Fibroblast of lung (primary cell): ENCODE measurements at regions not wholly inside any gene's neighbourhood (a gene's known extent, or its start where the extent isn't known, plus 50 kb on each side); places are given as distances from the start of the nearest gene placed in this dataset.
A peak's percentile ranks its signal among the peaks of the same experiment; 100 is the strongest.

Experiments used
- DNase-seq, 2 donors: peaks; one replicate each; pipeline versions ENCODE4 v3.0.0 to v3.0.0-alpha.2; 2010; ENCODE audit warnings: low read depth in 2 of 2
- H2AFZ ChIP-seq: 2 replicates; pipeline ENCODE4 v1.5.1; 2012; ENCODE audit warnings: low read length, control low read depth, inconsistent platforms
- H3K27ac ChIP-seq: 2 replicates; pipeline ENCODE4 v1.5.1; 2011; ENCODE audit warnings: low read length, control low read depth; ENCODE audit not compliant: insufficient read depth
- H3K27me3 ChIP-seq: 2 replicates; pipeline ENCODE4 v1.5.1; 2011; ENCODE audit warnings: mild to moderate bottlenecking, low read length; ENCODE audit not compliant: control insufficient read depth, insufficient read depth
- H3K36me3 ChIP-seq: 2 replicates; pipeline ENCODE4 v1.5.1; 2011; ENCODE audit warnings: low read length; ENCODE audit not compliant: control insufficient read depth, insufficient read depth
- H3K4me1 ChIP-seq: 2 replicates; pipeline ENCODE4 v1.5.1; 2011; ENCODE audit warnings: low read length; ENCODE audit not compliant: control insufficient read depth, insufficient read depth; ENCODE audit errors: extremely low read depth
- H3K4me2 ChIP-seq: 2 replicates; pipeline ENCODE4 v1.5.1; 2011; ENCODE audit warnings: low read length, control low read depth; ENCODE audit not compliant: insufficient read depth; ENCODE audit errors: extremely low read depth
- H3K4me3 ChIP-seq, 4 experiments: fragments of 200-600 bp in 1 of 4; sonication (generic) in 1 of 4; replicated peaks in 1 of 4; 2 replicates each; pipeline ENCODE4 v1.5.1; 2011 to 2016; ENCODE audit warnings: low read length in 4 of 4, low read depth in 3 of 4, mild to moderate bottlenecking in 3 of 4, control low read depth in 2 of 4, inconsistent platforms in 1 of 4, mixed read lengths in 1 of 4; ENCODE audit not compliant: insufficient read depth in 1 of 4; ENCODE audit errors: control extremely low read depth in 1 of 4
- H3K79me2 ChIP-seq: 2 replicates; pipeline ENCODE4 v1.5.1; 2012; ENCODE audit warnings: mild to moderate bottlenecking, low read length, inconsistent platforms; ENCODE audit not compliant: control insufficient read depth, insufficient read depth
- H3K9ac ChIP-seq: 2 replicates; pipeline ENCODE4 v1.5.1; 2011; ENCODE audit warnings: mild to moderate bottlenecking, low read length, control low read depth; ENCODE audit not compliant: insufficient read depth
- H3K9me3 ChIP-seq: 2 replicates; pipeline ENCODE4 v1.5.1; 2012; ENCODE audit warnings: low read depth, low read length; ENCODE audit not compliant: control insufficient read depth, insufficient read depth
- H4K20me1 ChIP-seq: 2 replicates; pipeline ENCODE4 v1.5.1; 2011; ENCODE audit warnings: low read length; ENCODE audit not compliant: control insufficient read depth, insufficient read depth; ENCODE audit errors: extremely low read depth
- EZH2 ChIP-seq: IDR thresholded peaks from 2 replicates; pipeline ENCODE4 v1.5.1; 2012; ENCODE audit warnings: low read length, control low read depth, mild to moderate bottlenecking; ENCODE audit errors: missing control alignments
- TF ChIP-seq, protein P1 (sequence below), 2 donors: IDR thresholded peaks in 1 of 2; conservative IDR thresholded peaks in 1 of 2; 1 replicate in 1 of 2; 2 replicates in 1 of 2; pipeline ENCODE4 v1.5.1; 2011 to 2012; ENCODE audit warnings: low read length in 2 of 2, control low read depth in 1 of 2, inconsistent platforms in 1 of 2, low read depth in 1 of 2, mild to moderate bottlenecking in 1 of 2

DNA sequence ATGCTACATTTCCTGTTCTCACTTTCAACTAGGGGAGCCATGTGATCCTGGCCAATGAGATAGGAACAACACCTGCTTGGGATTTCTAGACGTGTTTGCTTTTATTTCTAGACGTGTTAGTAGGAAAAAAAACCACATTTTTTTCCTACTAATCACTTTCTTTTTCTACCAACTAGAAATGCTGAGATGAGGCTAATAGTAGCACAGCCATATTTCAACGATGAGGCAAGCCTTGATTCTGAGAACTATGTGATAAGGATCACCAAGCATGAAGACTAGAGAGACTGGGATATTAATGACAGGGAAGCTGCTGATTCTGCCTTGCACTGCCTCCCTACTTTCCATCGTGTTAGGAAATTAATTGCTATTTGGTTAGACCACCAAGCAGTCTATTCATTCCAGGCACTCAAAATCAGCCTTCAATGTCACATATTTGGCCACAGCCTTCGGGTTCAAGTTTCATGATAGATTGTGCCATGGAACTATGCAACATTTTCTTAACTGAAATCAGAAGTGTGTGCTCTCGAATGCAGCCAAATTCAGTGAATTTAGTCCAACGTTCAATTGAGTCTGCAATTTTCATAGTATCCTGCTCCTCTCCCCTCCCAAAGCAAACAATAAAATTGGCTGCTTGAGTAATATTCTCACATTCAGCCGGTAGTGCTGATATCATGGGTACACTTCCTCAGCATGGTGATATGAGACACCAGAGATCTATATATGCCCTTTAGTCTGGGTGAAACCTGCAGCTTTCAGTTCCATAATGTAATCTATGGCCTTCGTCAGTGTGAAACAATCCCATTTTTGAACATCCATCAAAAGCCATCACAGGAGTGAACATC lies 98.1 kb downstream of the GPR37 start:
- no peak for TF ChIP-seq EZH2
- TF ChIP-seq, protein P1, sequence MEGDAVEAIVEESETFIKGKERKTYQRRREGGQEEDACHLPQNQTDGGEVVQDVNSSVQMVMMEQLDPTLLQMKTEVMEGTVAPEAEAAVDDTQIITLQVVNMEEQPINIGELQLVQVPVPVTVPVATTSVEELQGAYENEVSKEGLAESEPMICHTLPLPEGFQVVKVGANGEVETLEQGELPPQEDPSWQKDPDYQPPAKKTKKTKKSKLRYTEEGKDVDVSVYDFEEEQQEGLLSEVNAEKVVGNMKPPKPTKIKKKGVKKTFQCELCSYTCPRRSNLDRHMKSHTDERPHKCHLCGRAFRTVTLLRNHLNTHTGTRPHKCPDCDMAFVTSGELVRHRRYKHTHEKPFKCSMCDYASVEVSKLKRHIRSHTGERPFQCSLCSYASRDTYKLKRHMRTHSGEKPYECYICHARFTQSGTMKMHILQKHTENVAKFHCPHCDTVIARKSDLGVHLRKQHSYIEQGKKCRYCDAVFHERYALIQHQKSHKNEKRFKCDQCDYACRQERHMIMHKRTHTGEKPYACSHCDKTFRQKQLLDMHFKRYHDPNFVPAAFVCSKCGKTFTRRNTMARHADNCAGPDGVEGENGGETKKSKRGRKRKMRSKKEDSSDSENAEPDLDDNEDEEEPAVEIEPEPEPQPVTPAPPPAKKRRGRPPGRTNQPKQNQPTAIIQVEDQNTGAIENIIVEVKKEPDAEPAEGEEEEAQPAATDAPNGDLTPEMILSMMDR (conservative IDR thresholded peaks at IDR 0.05 in 1 of 2, IDR thresholded peaks at IDR 0.05 in 1 of 2; ENCODE audit: low read depth in 1 of 2, low read length in 2 of 2): no peak
- peak; percentile 27 to 32 for DNase-seq
- H3K4me2 ChIP-seq: no peak overlapping the region

DNA sequence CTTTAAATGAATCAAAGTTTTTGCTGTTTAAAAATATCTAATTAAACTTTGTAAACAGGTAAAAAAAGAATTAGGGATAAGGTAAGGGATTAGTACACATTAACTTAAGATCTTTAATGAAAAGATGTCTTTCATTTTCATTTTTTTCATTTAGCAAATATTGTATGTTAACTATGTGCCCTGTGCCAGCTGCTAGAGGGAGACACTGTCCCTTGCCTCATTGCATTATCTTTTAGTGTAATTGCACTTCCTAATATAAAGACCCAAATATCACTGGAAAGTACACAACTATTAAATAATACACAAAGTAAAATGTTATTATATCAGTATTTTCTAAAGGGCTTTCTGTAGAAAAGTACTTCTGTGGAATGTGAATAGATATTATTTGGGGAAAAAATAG lies 102.7 kb downstream of the GPR37 start:
- H3K4me1 ChIP-seq: no peaks in the 10 kb centered on the region
- H3K36me3 ChIP-seq: no peaks in the 10 kb centered on the region
- TF ChIP-seq EZH2: no peak
- TF ChIP-seq, protein P1 (conservative IDR thresholded peaks at IDR 0.05 in 1 of 2, IDR thresholded peaks at IDR 0.05 in 1 of 2; ENCODE audit: low read depth in 1 of 2, low read length in 2 of 2): peak in 1 of 2 donors; percentile 45

More for the DNA sequence above, 98.1 kb downstream of the GPR37 start:
- H3K27ac ChIP-seq: no peak overlapping the region
- no peaks in the 10 kb centered on the region for H3K79me2 ChIP-seq
- H3K4me1 ChIP-seq: no peaks in the 10 kb centered on the region
- H3K27me3 ChIP-seq: no peaks in the 10 kb centered on the region
- H3K36me3 ChIP-seq: no peaks in the 10 kb centered on the region
- H2AFZ ChIP-seq: no peak overlapping the region
- H3K9ac ChIP-seq: no peak overlapping the region
- no peak overlapping the region for H3K4me3 ChIP-seq
- H3K9me3 ChIP-seq: no peaks in the 10 kb centered on the region
- no peaks in the 10 kb centered on the region for H4K20me1 ChIP-seq

DNA sequence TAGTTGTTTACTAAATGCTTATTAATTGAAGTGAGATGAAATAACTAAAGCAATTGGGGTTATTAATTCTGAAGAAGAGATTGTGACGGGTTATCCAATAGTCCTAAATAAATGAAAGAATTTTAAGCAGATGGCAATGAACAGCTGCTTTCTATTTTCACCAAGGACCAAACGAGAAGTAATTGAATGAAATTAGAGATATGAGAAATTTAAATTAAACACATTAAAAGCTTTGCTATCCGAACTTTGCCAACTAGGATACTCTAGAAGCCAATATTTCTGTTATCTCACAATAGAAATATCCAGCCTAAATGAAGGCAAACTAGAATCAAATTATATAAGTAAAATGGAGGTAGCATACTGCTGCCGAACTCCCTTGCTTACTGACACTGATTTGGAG lies 103.2 kb downstream of the GPR37 start:
- Histone ChIP-seq H3K27me3 (no peaks in the 10 kb centered on the region), H3K4me3 (peak overlapping the region in 1 of 4 experiments; percentile 45), H3K27ac (no peak overlapping the region), H3K9ac (no peak overlapping the region), H3K4me1 (no peaks in the 10 kb centered on the region), H3K9me3 (no peaks in the 10 kb centered on the region), H3K36me3 (no peaks in the 10 kb centered on the region), H2AFZ (no peak overlapping the region), H3K79me2 (no peaks in the 10 kb centered on the region), H3K4me2 (no peak overlapping the region), H4K20me1 (no peaks in the 10 kb centered on the region)
- no peak for TF ChIP-seq EZH2
- TF ChIP-seq, protein P1 (conservative IDR thresholded peaks at IDR 0.05 in 1 of 2, IDR thresholded peaks at IDR 0.05 in 1 of 2; ENCODE audit: low read depth in 1 of 2, low read length in 2 of 2): no peak
- no peak for DNase-seq

More for the DNA sequence above, 102.7 kb downstream of the GPR37 start:
- Histone ChIP-seq H3K27me3 (no peaks in the 10 kb centered on the region), H3K79me2 (no peaks in the 10 kb centered on the region), H3K4me2 (no peak overlapping the region), H3K9ac (no peak overlapping the region), H2AFZ (no peak overlapping the region), H3K9me3 (no peaks in the 10 kb centered on the region), H3K27ac (no peak overlapping the region), H4K20me1 (no peaks in the 10 kb centered on the region), H3K4me3 (peak overlapping the region in 1 of 4 experiments; percentile 45)
- DNase-seq: peak in 1 of 2 donors; percentile 20
